ENCODE measurements at regions not wholly inside any gene's neighbourhood (a gene's known extent, or its start where the extent isn't known, plus 50 kb on each side); places are given as distances from the start of the nearest gene placed in this dataset.

DNA sequence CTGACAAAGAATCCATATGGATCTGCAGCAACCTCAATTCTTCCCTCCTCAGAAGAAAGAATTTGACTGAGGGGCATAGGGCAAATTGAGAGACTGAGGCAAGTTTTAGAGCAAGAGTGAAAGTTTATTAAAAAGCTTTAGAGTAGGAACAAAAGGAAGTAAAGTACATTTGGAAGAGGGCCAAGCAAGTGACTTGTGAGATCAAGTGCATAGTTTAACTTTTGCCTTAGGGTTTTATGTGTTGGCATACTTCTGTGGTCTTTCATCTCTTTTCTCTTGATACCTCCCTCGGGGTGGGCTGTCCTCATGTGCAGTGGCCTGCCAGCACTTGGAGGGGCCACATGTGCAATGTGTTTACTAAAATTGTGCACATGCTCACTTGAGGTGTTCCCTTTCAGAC lies 98.0 kb upstream of the MAGEB16 start:
- in situ Hi-C loops (cut with HindIII; ENCODE audit: low pct_ligation_motif_present, low pct_unique_long_range_greater_than_20kb, low sequenced_read_pairs), result no loop called here
- DNase-seq, result no peak

DNA sequence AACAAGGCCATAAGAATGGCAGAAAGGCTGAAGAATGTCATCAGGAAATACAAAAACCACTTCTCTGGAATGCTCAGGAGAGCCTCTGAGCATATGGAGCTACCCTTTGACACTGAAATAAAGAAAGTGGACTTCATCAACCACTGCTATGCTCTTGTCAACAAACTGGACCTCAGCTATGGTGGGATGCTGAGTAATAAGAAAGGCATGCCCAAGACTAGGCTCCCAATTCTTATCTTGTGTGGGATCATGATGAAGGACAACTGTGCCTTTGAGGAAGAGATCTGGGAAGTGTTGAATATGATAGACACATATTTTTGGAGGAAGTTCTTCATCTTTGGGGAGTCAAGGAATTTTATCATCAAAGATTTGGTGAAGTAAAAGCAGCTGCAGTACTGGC lies 86.9 kb upstream of the MAGEB16 start:
- DNase-seq, result no peak
- in situ Hi-C loops (cut with HindIII; ENCODE audit: low pct_ligation_motif_present, low pct_unique_long_range_greater_than_20kb, low sequenced_read_pairs), result no loop called here

DNA sequence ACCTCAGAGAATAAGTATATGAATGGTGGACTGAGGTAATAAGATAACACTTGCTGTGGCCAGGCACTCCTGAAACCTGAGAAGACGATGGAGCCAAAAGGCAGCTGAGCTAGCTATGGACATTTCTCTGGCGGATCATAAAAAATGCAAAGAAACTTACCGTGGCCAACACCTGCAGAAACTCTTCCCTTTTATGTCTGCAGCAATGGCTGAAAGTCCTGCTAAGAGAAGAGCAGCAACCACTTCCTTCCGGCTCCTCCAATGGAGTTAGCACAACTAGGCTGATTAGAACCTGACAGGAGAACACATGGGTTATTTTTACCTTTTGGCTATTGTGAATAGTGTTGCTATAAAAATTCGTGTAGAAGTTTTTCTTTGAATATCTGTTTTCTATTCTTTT lies 76.0 kb upstream of the MAGEB16 start:
- in situ Hi-C loops (cut with HindIII; ENCODE audit: low pct_ligation_motif_present, low pct_unique_long_range_greater_than_20kb, low sequenced_read_pairs), result no loop called here
- DNase-seq, result no peak

DNA sequence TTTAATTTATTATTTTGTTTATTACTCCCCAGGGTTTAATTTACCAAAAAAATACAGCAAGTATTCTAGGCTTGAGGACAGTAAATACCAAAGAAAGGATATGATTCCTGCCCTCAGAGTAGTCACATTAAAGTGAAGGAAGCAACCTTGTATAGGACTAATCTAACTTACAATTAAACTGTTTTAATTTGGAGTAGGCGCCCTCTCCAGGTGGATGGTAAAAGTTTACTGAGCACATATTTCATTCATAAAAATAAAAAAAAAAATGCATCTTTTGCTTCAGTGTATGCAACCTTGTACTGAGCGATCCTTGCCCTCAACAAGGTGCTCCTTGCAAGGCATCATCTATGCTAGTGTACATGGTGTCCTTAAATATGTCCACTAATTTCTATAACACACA lies 72.0 kb upstream of the MAGEB16 start:
- peak; percentile 8 for DNase-seq
- in situ Hi-C loops (cut with HindIII; ENCODE audit: low pct_ligation_motif_present, low pct_unique_long_range_greater_than_20kb, low sequenced_read_pairs), result no loop called here

DNA sequence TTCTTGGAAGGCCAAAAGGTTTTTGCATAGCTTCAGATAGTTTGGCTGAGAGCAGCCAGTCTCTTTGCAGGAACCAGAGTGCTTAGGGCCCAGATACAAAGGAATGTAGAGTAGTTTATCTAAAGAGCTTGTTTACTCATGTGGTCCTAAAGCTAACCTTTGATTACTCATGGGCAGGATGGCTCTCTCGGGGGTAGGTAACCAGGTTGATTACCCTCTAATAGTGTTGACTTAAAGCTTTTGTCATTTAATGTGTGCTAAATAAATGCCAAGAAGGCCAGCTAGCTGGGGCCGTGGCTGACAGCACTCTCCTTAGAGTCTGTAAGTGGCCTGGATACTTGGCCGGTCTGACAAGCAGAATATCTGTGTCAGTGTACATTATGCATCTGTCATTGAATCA lies 69.7 kb upstream of the MAGEB16 start:
- DNase-seq, result no peak
- in situ Hi-C loops (cut with HindIII; ENCODE audit: low pct_ligation_motif_present, low pct_unique_long_range_greater_than_20kb, low sequenced_read_pairs), result no loop called here

DNA sequence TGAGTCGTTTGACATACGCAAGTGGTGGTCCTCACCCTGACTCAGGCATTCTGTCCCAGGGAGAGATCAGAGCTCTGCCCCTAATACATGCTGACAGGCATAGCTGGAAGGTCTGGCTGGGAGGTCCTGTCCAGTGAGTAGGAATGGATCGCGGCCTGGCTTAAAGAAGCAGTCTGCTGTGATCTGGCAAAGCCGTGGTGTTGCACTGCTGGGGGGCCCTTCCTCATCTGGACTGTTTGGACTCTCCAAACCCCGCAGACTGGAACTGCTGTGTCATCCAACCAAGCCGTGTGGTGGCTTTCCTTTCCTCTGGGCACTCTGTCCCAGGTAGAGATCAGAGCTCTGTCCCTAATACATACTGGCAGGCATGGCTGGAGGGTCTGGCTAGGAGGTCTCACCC lies 64.3 kb upstream of the MAGEB16 start:
- no peak for DNase-seq
- in situ Hi-C loops (cut with HindIII; ENCODE audit: low pct_ligation_motif_present, low pct_unique_long_range_greater_than_20kb, low sequenced_read_pairs), result no loop called here

DNA sequence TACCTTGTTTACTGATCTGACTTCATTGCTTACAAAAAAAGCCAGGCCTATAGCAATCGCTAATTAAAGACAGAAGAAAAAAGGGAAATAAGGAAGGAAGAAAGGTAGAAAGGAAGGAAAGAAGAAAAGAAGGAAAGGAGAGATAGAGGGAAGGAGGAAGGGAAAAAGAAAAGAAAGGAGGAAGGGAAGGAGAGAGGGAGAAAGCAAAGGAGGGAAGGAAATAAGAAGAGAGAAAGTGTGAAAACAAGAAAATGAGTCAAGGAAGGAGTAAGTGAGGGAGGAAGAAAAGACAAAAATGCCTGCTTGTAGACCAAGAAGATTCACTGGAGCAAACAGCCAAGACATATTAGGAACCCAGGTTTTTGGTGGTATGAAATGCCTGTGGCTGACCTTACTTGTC lies 57.0 kb upstream of the MAGEB16 start:
- in situ Hi-C loops (cut with HindIII; ENCODE audit: low pct_ligation_motif_present, low pct_unique_long_range_greater_than_20kb, low sequenced_read_pairs), result no loop called here
- no peak for DNase-seq

DNA sequence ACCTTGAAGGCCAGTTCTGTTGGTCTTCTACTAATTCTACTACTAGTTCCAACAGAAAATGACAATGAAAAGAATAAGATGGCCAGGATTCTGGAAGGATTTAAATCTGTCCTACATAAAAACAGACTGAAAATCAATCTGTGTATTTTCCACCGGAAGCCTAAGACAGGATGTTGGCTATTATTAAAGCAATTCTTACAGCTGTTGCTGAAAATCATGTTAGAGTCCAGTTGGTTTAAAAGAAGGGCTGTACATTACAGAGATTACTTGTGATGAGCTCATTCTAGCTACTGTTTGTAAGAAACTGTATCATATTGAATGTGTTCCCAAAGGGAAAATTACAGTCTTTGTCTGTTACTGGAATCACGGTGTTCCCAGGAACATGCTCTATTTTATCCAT lies 54.8 kb upstream of the MAGEB16 start:
- in situ Hi-C loops (cut with HindIII; ENCODE audit: low pct_ligation_motif_present, low pct_unique_long_range_greater_than_20kb, low sequenced_read_pairs), result no loop called here
- no peak for DNase-seq
